ENCODE measurements at regions not wholly inside any gene's neighbourhood (a gene's known extent, or its start where the extent isn't known, plus 50 kb on each side); places are given as distances from the start of the nearest gene placed in this dataset.

GRCh38 chr4:58711039-58711438 lies 1600.9 kb upstream of the IGFBP7 start:
- no peak for DNase-seq (ENCODE audit: insufficient read length, low spot score)
- FAIRE-seq = no peak

- FAIRE-seq (no peak), DNase-seq (ENCODE audit: insufficient read length, low spot score) (no peak)
These were observed 1578.4 kb upstream of the IGFBP7 start for GRCh38 chr4:58688568-58688967.

GRCh38 chr4:58679886-58680285 lies 1569.7 kb upstream of the IGFBP7 start:
- FAIRE-seq = no peak

GRCh38 chr4:58679051-58679450 lies 1568.9 kb upstream of the IGFBP7 start:
- DNase-seq (ENCODE audit: insufficient read length, low spot score) (no peak), FAIRE-seq (no peak)

More at GRCh38 chr4:58679886-58680285, 1569.7 kb upstream of the IGFBP7 start:
- DNase-seq (ENCODE audit: insufficient read length, low spot score) = no peak

- FAIRE-seq (no peak), DNase-seq (ENCODE audit: insufficient read length, low spot score) (no peak)
These were observed 1559.6 kb upstream of the IGFBP7 start for GRCh38 chr4:58669783-58670182.

- no peak for DNase-seq (ENCODE audit: insufficient read length, low spot score)
- FAIRE-seq = no peak
These were observed 1555.5 kb upstream of the IGFBP7 start for GRCh38 chr4:58665649-58666048.

GRCh38 chr4:58658701-58659100 lies 1548.5 kb upstream of the IGFBP7 start:
- FAIRE-seq = no peak
- no peak for DNase-seq (ENCODE audit: insufficient read length, low spot score)

GRCh38 chr4:58653251-58653650 lies 1543.1 kb upstream of the IGFBP7 start:
- no peak for FAIRE-seq

GRCh38 chr4:58649226-58649625 lies 1539.0 kb upstream of the IGFBP7 start:
- no peak for DNase-seq (ENCODE audit: insufficient read length, low spot score)
- FAIRE-seq = no peak

More at GRCh38 chr4:58653251-58653650, 1543.1 kb upstream of the IGFBP7 start:
- no peak for DNase-seq (ENCODE audit: insufficient read length, low spot score)

GRCh38 chr4:58646126-58646525 lies 1535.9 kb upstream of the IGFBP7 start:
- no peak for DNase-seq (ENCODE audit: insufficient read length, low spot score)
- no peak for FAIRE-seq

GRCh38 chr4:58644549-58644948 lies 1534.4 kb upstream of the IGFBP7 start:
- DNase-seq (ENCODE audit: insufficient read length, low spot score) (no peak), FAIRE-seq (no peak)

- no peak for DNase-seq (ENCODE audit: insufficient read length, low spot score)
- no peak for FAIRE-seq
These were observed 1526.2 kb upstream of the IGFBP7 start for GRCh38 chr4:58636381-58636780.

- no peak for FAIRE-seq
These were observed 1507.0 kb upstream of the IGFBP7 start for GRCh38 chr4:58617226-58617625.

GRCh38 chr4:58611012-58611411 lies 1500.8 kb upstream of the IGFBP7 start:
- FAIRE-seq = no peak

More at GRCh38 chr4:58617226-58617625, 1507.0 kb upstream of the IGFBP7 start:
- no peak for DNase-seq (ENCODE audit: insufficient read length, low spot score)

GRCh38 chr4:58606303-58606702 lies 1496.1 kb upstream of the IGFBP7 start:
- DNase-seq (ENCODE audit: insufficient read length, low spot score) (no peak), FAIRE-seq (no peak)

More at GRCh38 chr4:58611012-58611411, 1500.8 kb upstream of the IGFBP7 start:
- no peak for DNase-seq (ENCODE audit: insufficient read length, low spot score)

- no peak for DNase-seq (ENCODE audit: insufficient read length, low spot score)
- no peak for FAIRE-seq
These were observed 1493.8 kb upstream of the IGFBP7 start for GRCh38 chr4:58603951-58604350.

GRCh38 chr4:58602731-58603359 lies 1492.7 kb upstream of the IGFBP7 start:
- FAIRE-seq = no peak

GRCh38 chr4:58602022-58602421 lies 1491.8 kb upstream of the IGFBP7 start:
- DNase-seq (ENCODE audit: insufficient read length, low spot score) (no peak), FAIRE-seq (no peak)

More at GRCh38 chr4:58602731-58603359, 1492.7 kb upstream of the IGFBP7 start:
- no peak for DNase-seq (ENCODE audit: insufficient read length, low spot score)

GRCh38 chr4:58600290-58600689 lies 1490.1 kb upstream of the IGFBP7 start:
- DNase-seq (ENCODE audit: insufficient read length, low spot score) = no peak
- FAIRE-seq = no peak

- FAIRE-seq (no peak), DNase-seq (ENCODE audit: insufficient read length, low spot score) (no peak)
These were observed 1480.5 kb upstream of the IGFBP7 start for GRCh38 chr4:58590722-58591121.

GRCh38 chr4:58587856-58588255 lies 1477.7 kb upstream of the IGFBP7 start:
- DNase-seq (ENCODE audit: insufficient read length, low spot score) = no peak
- FAIRE-seq = no peak

- DNase-seq (ENCODE audit: insufficient read length, low spot score) (no peak), FAIRE-seq (no peak)
These were observed 1456.1 kb upstream of the IGFBP7 start for GRCh38 chr4:58566260-58566659.

All from GM19239 (cell line).